ENCODE measurements at regions not wholly inside any gene's neighbourhood (a gene's known extent, or its start where the extent isn't known, plus 50 kb on each side); places are given as distances from the start of the nearest gene placed in this dataset.
A peak's percentile ranks its signal among the peaks of the same experiment; 100 is the strongest.

DNA sequence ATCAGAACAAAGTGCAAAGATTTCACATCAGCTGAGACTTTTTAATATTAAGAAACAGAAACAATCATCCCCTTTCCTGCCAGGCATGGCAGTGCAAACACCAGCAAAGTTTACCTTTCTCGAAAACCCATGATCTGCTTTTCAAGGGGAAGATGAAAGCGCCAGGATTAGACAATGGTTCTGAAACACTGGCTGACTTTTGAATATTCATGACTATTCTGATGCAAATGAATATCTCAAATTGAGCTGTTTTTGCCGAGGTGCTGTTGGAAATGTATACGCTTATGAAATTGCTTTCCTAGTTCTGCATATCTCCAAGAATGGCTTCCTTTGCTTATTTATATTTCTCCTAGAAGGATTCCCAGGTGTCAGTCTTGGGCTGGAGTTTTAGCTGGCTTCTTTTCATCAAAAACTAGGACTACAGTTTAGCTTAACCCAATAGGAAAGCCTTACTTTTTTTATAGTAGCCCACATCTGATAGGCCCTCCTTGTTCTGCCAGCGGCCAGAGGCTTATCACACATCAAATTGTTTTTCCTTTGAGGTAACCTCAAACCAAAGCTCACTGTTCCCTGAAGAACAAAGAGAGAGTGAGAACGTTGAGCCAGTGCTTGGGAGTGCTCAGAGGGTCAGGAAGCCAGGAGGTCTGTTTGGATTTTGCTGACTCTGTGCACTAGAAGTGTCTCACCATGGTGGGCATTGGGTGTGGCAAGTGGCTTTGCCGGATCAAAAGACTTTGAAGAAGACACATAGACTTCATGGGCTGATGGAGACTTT, 74.0 kb upstream of the PLCL2 start:
- no peak for DNase-seq

DNA sequence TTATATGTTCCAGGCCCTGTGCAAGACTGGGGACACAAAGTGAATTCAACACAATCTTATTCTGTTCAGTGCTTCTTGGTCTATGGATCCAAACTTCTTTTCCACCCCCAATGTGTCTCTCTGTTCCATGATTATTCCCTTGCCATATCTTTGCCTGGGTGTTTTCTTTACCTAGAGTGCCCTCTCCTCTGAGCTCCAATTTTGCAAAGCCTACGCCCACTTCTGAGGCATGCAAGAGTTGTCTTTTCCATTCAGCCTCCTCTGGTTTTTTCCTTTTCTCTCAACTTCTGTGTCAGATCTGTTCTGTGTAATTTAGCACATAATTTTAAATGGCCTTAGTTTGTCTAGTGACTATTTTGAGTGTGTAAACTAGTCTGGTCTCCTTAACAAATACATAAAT, 72.8 kb upstream of the PLCL2 start:
- DNase-seq, result no peak

DNA sequence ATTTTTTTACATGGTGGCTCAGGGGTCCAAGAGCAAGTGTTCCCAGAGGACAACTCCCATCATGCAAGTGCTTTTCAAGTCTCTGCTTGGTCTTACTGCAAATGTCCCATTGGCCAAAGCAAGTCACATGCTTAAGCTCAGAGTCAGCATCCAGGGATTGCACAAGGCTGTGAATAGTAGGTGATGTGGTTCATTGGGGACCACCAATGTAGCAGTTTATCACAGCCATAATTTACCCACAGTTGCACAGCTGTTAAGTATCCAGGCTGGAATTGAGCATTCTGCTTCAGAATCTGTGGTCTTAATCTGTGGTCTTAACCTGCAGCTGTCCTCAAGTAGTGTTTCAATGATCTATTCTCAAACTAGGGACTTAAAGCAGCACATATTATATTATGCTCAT, 71.4 kb upstream of the PLCL2 start:
- DNase-seq, result no peak

DNA sequence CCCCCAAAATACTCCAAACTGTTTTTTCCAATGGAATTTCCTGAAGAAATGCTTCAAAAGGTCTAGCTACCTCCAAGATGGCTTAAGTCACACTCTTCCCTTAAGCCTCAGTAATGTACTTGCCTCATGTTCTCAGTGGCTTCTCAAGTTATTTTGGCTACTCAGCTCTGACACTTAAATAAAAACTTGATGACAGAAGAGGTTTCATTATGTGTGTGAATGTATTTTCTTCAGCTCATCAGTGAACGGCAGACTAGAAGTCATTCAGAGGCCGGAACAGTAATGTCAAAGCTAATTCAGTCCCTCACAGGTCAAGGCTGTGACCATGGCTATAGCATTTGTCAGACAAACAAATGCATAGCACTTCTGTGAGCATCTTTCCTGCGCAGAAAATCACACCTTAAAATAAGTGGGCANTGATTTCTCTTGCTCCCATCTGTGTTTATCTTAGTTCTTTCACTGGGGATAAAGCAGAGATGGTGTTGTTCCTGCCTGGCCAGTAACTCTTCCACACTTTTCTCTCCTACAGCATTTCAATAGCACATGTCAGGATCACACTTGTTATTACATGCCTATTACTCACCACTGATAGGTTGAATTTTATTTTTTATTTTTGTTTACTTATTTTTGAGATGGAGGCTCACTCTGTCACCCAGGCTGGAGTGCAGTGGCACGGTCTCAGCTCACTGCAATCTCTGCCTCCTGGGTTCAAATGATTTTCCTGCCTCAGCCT, 68.5 kb upstream of the PLCL2 start:
- DNase-seq, result no peak

DNA sequence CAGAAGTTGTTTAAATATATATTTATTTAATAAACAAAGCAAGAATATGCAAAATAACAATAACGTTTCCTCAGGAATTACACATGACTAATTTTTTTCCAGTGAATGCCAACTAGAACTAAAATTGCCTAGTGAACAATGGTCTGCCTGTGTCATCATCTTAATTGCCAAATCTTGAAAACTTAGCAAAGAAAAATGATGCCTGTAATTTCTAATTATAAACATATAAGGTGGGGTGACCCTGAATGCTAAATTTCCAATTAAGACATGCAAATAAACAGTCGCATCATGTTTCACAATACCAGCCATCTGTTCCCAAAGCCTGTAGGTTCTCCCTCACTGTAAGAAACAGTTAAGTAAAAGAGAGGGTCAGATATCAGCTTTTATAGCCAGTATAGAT, 67.6 kb upstream of the PLCL2 start:
- peak; percentile 28 for DNase-seq

DNA sequence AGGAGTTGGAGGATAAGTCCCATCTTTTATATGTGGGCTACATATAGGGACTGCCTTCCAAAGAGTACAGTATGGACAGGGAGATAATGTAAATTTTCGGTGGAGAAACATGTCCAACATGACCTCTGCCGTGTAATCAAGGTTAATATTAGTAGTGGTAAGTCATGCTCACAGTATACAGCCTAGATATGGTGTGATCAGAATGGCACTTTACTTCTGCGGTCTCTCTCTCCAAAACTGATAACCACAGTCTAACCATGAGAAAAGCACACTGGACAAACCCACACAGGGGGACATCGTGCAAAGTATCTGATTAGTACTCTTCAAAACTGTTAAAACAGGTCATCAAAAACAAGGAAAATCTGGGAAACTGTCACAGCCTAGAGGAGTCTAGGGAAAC, 66.6 kb upstream of the PLCL2 start:
- DNase-seq, result no peak

DNA sequence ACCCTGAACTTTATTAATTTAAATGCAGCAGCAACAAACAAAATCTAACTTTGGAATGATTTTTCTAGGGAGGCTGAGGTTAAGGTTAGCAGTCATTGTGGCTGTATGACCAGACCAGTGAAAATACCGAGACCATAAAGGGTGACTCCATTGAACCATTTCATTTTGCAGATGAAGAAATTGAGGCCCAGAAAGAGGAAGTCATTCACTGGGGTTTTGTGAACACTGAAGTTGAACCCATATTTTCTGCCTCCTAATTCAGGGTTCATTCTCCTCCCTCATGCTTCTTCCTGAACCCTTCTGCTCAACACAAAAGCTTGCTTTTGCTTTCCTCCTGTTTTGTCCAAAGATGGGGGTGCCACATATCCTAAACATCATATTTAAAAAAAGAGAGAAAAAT, 65.8 kb upstream of the PLCL2 start:
- DNase-seq, result no peak

DNA sequence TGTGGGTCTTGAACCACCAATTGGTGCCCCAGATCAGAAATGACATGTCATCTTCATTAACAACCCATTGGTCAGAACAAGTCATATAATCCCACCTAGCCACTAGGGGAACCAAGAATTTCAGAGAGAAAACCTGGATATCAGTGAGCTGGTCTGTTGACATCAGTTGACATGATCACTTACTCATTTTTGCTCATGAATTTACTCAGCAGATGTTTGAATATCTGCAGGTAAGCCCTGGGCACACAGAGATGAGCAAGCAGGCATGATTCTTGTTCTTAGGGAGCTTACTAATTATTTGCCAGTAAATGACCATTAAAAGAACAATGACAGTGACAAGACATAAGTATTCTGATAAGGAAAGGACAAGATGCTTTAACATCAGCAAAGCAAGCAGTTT, 64.3 kb upstream of the PLCL2 start:
- DNase-seq, result no peak

DNA sequence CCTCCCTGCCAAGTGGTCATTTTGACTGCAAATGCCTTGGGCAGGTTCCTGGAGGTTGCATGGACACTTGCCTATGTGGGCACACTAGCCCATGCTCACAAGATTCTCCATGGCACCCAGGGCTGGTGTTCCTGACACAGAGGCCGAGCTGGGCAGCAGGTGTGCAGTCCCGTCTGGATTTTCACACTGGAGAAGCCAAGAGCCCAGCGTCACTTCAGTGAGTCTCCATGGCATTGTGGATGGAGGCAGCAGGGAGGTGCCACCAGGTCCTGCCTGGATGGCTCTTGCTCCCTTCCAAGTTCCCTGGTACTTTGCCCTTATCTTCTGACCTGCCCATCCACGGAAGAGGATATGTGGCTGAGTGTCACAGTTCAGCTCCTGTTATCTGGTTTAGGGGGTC, 63.7 kb upstream of the PLCL2 start:
- DNase-seq, result no peak

DNA sequence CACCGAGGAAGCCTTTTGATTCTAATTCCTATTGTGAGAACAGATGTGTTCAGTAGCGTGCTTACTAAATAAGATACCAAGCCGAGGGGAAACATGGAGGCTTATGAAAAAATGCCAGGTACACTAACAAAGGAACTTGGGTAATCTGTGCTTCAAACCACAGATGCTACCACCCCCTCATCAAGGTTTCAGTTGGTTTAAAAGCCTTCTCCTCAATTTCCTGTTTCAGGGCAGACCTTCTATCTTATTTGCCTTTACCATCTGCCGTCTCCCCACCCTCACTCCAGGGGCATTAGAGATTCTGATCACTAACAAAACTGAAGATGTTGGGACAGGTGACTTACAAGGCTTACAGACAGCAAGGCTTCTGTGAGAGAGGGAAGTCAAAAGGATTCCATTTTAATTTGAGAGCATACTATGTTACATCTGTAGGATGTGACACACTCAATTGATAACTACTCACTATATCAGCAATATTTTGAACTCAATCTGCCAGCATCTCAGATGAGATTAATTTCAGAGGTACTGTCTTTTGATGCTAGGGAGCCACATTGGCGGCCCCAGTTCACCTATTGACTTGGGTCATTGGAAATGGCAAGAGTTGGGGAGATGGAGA, 60.6 kb upstream of the PLCL2 start:
- no peak for DNase-seq

DNA sequence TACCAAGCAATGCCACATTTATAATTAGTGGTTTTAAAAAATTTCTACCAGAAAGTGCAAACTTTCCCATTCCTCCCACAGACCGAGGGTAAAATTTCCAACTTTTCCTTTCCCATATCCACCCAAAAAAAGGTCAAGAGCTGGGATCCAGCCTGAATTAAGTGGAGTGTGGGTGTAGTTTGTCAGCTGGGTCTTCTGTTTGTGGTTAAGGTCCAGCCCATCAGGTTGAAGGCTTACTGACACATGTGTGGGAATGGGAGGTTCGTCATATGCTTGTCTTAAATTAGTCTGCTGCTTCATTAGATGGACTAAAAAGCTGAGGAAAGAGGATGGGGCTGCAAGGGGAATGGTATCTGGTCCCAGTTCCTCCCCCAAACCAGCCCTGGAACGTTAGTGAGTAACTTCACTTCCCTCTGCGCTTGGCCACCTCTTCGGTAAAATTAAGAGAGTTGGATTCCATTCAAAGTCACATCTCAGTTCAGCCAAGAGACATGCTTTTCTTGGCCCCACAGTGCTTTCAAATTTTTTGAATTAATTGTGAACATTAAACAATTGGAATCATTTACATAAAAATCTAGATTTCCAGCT, 59.0 kb upstream of the PLCL2 start:
- DNase-seq, result no peak

DNA sequence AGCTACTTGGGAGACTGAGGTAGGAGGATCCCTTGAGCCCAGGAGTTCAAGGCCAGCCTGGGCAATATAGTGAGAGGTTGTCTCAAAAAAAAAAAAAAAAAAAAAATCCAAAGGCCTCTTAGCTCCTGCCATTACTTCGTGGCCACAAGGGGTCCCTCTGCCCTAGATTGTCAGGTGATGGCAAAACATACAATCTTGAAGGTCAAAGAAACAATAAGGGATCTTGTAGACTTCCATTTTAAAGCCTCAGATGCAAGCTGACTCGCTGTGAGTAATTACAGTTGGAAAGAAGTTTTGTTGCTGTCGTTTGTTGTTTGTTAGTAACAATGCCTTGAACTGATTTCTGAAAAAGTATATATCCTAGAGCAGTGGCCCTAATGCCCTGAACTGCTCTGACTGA, 55.9 kb upstream of the PLCL2 start:
- no peak for DNase-seq

DNA sequence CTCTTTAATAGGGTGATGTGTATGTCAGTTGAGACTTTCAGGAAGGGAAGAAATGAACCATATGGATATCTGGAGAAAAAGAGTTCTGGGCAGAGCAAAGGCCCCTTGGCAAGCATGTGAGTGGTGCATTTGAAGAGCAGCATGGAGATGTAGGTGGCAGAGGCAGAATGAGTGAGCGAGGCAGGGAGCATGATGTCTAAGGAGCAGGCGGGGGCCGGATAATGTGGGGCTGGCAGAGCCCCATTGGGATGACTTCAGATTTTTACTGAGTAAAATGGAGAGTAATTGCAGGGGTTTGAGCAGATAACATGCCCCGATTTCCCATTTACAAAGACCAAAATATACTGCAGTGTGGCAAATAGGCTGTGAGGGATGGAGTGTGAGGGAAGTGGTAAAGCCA, 52.9 kb upstream of the PLCL2 start:
- no peak for DNase-seq

DNA sequence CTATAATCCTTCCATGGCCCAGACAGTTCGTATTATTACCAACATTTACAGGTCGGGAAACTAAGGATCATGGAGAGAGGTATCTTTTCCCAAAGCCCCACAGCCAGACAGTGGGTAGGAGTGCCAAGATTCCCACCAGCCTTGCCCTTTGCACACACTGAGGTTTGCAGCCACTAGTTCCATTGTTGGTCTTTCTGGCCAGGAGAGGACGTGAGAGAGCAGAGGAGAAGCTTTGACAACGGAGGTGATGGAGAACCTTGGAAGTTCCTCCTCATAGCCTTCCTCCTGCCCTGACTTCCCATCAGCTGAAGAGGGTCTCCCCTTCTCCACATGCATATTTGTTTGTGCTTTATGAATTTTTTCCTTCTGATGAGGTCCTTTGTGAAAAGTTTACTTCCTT, 50.5 kb upstream of the PLCL2 start:
- DNase-seq, result no peak

DNA sequence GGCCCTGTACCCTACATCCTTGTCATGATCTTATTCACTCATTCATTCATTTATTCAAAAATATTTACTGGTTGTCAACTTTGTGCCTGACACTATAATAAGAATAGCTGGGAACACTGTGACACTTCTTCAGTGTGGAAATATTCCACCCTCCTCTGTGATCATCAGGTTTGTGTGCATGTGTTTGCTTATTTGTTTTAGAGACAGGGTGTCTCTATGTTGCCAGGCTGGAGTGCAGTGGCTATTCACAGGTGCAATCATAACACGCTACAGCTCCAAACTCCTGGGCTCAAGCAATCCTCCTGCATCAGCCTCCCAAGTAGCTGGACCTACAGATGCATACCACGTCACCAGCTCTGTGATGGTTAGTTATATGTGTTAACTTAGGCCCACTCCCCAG, 50.0 kb upstream of the PLCL2 start:
- no peak for DNase-seq

Measured in DMS 273 treated with DMSO at 0.1 percent for 48 hours (cell line).